GM19395 (cell line): ENCODE measurements at regions not wholly inside any gene's neighbourhood (a gene's known extent, or its start where the extent isn't known, plus 50 kb on each side); places are given as distances from the start of the nearest gene placed in this dataset.

Experiments
- ATAC-seq: cut with Tn5 transposase; IDR thresholded peaks from one replicate; pipeline ENCODE4 v1.9.1; 2021; ENCODE audit warnings: mild to moderate bottlenecking, moderate library complexity; ENCODE audit not compliant: unreplicated experiment

GRCh38 chr7:20562461-20562860 lies 53.0 kb upstream of the ABCB5 start:
- no peak for ATAC-seq
